AG04449 (cell line): ENCODE measurements at regions not wholly inside any gene's neighbourhood (a gene's known extent, or its start where the extent isn't known, plus 50 kb on each side); places are given as distances from the start of the nearest gene placed in this dataset.
A peak's percentile ranks its signal among the peaks of the same experiment; 100 is the strongest.

Experiments used
- CTCF ChIA-PET: fragments of 350-600 bp; formaldehyde crosslinking; extraction: SDS; loops from one replicate; lab custom pipeline; 2021; ENCODE audit warnings: antibody characterized with exemption; lab: Yijun Ruan, JAX
- POLR2A ChIA-PET: fragments of 400-600, 350-600 bp; formaldehyde crosslinking; extraction: SDS; loops from one replicate; lab custom pipeline; 2020; ENCODE audit warnings: antibody characterized with exemption, inconsistent platforms; lab: Yijun Ruan, JAX
- DNase-seq: peaks from one replicate; pipeline ENCODE4 v3.0.0-alpha.2; 2010; ENCODE audit warnings: low read depth, low spot score
- H3K4me3 ChIP-seq: 2 replicates; pipeline ENCODE4 v1.5.1; 2011; ENCODE audit warnings: low read depth, mild to moderate bottlenecking, control low read depth, low read length
- CTCF ChIP-seq: IDR thresholded peaks from one replicate; pipeline ENCODE4 v1.5.1; 2011; ENCODE audit warnings: mild to moderate bottlenecking, moderate library complexity, low read length, control low read depth, inconsistent platforms; ENCODE audit not compliant: insufficient read depth; ENCODE audit errors: missing control alignments

- POLR2A ChIA-PET: no interaction called here
- peak; percentile 67 for DNase-seq
- TF ChIP-seq CTCF: no peak
- H3K4me3 ChIP-seq: no peak overlapping the region
- CTCF ChIA-PET: interaction anchor here (1.0 kb wide), 1 partner anchor 33 kb away, joined by 3 read pairs; no protein-coding TSS in a partner anchor
Observed at GRCh38 chr16:66189951-66190350, 176.5 kb upstream of the CDH5 start.

GRCh38 chr16:66188917-66189725, 177.4 kb upstream of the CDH5 start:
- ChIA-PET CTCF (interaction anchor here (1.0 kb wide), 1 partner anchor 21 kb away, joined by 3 read pairs; no protein-coding TSS in a partner anchor), POLR2A (no interaction called here)
- no peak for TF ChIP-seq CTCF
- no peak for DNase-seq
- no peak overlapping the region for H3K4me3 ChIP-seq

- POLR2A ChIA-PET: no interaction called here
- no peak for DNase-seq
- CTCF ChIA-PET: no interaction called here
- H3K4me3 ChIP-seq: no peak overlapping the region
- no peak for TF ChIP-seq CTCF
Observed at GRCh38 chr16:66186251-66186785, 180.2 kb upstream of the CDH5 start.

GRCh38 chr16:66182592-66182991, 183.9 kb upstream of the CDH5 start:
- DNase-seq: no peak
- POLR2A ChIA-PET: no interaction called here

GRCh38 chr16:66176731-66177130, 189.8 kb upstream of the CDH5 start:
- CTCF ChIA-PET: no interaction called here
- no peak overlapping the region for H3K4me3 ChIP-seq
- no peak for TF ChIP-seq CTCF
- DNase-seq: no peak
- POLR2A ChIA-PET: no interaction called here

More at GRCh38 chr16:66182592-66182991, 183.9 kb upstream of the CDH5 start:
- H3K4me3 ChIP-seq: no peak overlapping the region
- CTCF ChIA-PET: interaction anchor here (1.5 kb wide), 1 partner anchor 8 kb away, joined by 3 read pairs; no protein-coding TSS in a partner anchor
- TF ChIP-seq CTCF: no peak

GRCh38 chr16:66176111-66176510, 190.4 kb upstream of the CDH5 start:
- CTCF ChIA-PET: interaction anchor here (0.9 kb wide), 1 partner anchor 17 kb away, joined by 3 read pairs; no protein-coding TSS in a partner anchor
- no peak for DNase-seq
- POLR2A ChIA-PET: no interaction called here
- H3K4me3 ChIP-seq: no peak overlapping the region
- no peak for TF ChIP-seq CTCF
